MV-4-11 (cell line): ENCODE measurements at regions not wholly inside any gene's neighbourhood (a gene's known extent, or its start where the extent isn't known, plus 50 kb on each side); places are given as distances from the start of the nearest gene placed in this dataset.

ENCODE experiments used
- DNase-seq: peaks from one replicate; lab custom pipeline; 2025; lab: John Stamatoyannopoulos, UW

DNA sequence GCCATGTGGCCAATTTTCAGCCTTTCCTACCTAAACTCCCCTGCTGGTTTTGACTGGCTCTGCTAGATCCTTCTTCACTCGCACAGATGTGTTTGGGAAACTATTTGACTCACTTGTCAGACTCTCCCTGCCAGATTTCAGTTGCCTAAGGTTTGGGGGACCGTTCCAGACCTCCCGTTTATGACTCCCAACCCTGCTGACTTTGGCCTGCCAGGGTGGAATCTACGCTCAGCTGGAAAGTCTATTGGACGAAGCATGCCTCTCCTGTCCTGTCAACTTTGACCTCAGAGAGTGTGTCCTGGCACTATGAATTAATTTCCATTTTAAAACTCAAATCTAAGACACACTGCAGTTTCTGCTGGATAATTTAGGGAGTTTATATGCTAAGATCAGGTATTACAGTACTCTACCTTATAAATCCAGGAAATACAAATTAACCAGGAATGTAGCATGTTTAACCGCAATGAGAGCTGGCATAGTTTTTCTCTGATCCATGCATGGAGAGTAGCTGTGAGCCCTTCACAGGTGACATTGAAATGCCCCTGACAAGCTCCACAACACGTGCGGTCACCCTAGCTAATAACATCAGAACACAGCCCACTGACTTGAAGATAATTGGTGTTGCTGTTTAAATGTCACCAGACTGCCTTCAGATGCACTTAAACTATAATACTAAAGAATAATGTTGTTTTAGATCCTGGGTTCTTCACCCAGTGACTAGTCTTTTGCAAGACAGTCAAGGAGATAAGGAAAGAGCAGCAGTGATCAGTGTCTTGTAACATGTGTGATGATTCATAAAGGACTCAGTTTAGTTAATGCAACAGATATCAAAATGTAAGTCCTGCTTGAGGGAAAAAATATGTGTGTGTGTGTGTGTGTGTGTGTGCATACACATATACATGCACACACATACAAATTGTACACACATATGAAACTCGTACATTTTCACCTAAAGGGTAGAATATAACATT is 223.0 kb upstream of the MCTP2 start:
- DNase-seq, result no peak

DNA sequence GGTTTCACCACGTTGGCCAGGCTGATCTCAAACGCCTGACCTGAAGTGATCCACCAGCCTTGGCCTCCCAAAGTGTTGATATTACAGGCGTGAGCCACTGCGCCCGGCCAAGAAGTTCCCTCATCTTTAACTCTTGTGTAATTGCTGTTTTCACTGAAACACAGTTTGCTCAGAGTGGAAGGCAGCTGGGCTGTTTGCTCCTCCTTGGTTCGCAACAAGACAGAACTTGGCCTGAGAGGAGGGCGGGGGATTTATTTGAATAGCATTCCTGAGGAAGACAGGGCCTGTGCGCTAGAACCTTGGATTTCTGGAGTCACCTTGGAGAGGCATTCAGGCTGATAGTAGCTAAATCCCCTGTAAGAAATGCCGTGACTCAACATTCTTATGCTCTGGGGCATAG is 226.7 kb upstream of the MCTP2 start:
- DNase-seq, result peak; percentile 17

DNA sequence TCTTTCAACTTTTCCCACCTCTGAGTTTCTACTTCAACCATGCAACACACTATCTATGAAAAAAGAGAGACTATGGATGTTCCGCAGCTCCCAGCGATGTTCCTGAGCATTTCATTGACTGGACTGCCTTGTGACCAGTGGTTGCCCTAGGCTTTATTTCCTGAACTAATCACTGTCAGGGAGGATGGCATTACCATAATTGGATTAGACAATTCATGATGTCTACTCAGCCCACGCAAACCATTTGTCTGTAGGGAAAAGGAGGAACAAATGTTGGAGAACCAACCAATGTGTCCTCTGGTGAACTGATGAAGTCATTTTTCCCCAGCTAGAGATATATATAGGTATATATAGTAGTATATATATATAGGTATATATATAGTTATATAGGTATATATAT is 229.3 kb upstream of the MCTP2 start:
- DNase-seq, result no peak

DNA sequence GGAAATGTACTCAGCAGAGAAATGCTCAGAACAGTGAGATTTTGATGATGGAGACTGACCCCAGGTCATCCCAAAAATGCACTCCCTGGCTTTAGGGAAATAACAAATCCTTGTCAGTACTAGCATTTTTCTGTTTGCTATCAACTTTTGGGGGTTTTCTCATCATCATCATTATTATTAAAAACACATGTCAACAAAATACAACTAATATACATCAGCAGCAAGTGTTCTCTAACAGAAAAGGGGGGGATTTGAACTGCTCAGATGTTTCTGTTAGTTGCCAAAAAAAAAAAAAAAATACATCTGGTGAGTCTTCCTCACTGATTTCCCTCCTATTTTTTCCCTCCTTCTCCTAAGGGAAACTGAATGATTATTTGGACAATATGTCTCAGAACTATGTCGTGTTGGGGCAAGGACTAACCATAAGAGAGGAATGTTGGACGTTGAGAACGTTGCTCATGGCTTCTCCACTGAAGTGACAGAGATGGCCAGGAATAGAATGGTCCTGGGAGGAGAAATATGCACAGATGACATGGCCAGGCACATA is 230.0 kb upstream of the MCTP2 start:
- DNase-seq, result no peak

DNA sequence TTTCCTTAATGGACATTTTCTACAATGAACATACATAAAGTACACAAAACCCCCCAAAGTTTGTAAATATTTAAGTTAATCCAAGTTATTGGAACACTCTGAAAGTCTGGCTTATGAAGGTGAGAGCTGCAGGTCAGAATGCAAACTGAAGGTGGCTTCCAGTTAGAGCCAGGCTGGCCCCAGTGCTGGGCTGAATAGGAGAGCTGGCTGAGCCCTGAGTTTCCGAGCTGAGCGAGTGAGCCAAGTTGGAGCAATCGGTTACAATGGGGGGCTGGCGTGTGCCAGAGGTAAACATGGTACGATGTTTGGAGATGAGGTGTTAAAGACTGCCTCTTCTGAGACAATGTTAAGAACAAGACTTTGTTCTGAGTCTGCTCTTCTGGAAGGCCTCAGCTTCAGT is 230.8 kb upstream of the MCTP2 start:
- no peak for DNase-seq

DNA sequence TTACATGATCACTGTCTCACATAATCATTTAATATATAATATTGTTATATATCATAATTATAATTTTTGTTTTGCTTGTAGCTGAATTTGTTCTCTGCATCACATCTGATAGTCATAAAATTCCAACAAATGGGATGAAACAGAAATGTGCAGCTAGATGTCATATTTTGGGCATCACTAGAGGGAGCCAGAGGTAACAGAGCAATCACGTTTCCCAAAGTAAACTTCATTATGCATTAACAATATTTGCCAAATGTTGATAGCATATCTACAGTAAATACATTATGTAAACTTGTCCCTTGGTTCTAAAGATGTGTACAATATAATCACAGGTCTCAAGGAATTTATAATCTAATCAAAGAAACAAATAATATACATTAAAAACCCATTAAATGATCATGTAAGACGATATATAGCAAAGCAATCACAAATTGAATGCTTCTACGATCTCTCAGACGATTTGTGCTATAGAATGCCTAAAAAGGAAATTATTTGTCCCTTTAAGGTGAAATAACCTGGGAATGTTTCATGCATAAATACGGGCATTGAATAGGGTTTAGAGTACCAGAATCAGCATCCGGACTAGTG is 234.2 kb upstream of the MCTP2 start:
- DNase-seq, result no peak

DNA sequence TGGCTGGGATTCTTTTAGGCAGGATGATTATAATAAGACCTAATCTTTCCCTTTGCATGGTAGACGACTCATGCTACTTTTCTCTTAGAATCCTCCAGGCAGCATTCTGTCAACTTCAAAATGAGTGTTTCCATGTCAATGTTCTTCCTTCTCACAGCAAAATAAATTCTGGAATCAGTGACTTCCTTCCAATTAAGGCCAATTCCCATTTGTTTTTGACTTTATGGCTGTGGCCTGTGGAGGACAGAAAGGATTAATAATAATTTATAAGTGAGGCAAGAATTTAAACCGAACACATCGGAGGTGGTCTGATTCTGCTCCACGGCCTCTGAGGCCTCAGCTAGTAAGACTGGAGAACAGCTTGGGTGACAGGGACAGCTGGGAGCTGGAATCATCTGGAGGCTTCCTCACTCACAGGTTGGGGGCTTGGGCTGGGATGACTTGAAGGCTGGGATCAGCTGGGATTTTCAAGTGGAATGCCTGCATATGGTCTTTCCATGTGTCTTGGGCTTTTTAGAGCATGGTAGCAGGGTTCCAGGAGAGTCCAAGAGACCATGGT is 241.8 kb upstream of the MCTP2 start:
- no peak for DNase-seq

DNA sequence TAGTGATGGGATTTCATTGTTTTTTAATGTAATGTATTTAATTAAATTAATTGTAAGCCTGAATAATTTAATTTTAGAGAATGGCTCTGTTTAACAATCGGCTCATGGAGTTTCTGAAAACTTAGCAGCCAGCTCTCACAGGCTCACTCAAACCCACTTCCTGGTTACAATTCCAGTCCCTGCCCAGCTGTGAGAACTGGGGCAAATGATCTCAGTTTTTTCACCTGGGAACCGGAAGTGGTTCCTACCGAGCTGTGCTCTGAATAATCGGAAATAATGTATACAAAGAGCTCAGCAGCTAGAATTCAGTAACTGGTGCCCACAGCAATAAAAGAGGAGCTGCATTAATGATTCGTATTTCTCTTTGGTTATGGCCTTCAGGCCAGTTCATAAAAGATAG is 244.3 kb upstream of the MCTP2 start:
- DNase-seq, result no peak

DNA sequence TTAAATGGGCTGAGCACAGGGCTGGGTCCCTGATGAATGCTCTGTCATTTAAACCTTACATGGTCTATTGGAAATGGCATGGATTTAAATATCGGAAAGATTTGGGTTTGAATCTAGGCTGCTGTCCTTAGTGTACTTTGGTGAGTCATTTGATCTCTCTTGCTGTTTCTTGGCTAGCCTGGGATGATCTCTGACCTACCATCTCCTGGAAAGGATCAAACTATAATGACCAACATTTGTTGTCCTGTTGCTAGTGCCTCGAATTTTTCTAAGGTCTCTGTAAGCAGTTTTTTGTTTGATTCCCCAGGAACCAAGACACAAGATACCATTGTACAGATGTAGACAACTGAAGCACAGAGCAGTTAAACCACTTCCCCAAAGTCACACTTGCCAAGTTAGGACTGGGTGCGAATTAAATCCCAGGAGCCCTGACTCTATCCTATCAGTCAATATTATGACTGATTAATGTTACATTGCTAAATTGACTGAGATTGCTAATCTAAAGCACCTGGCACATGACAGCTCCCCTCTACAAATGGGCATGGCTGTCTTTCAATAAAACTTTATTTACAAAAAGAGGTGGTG is 244.9 kb upstream of the MCTP2 start:
- DNase-seq, result no peak

DNA sequence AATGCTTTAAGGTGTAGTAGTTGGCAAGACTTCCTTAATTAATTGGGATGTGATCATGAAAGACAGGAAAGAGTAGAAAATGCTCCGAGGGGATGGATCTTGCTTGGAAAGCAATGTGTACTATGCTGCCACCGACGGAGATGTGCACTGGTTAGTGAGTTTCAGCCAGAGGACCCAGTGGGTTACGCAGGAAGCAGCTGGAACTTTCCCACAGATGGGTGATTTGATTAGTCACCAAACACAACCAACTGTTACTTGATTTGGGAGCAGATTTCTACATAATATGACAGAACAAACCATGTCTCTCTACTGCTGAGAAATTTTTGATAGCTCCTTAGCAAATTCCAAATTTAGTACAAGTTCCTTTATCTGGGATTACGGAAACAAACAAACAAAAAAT is 245.4 kb upstream of the MCTP2 start:
- DNase-seq, result peak; percentile 59

DNA sequence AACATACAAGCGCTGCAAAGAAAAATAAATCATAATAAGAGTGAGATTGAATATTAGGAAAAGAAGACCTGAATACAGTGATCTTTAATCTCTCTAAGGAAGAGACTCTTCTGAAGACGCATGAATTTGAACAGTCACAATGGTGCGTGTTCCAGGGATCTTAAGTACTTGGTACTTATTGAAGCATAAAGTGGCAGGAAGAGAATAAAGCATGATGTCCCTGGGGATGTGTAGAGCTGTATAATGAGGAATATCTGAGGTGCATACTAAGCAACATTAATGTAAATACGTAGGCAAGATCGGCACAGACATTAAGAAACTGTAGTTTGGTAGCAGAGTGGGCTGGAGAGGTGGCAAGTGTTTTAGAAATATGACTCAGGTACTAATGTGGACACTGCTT is 246.2 kb upstream of the MCTP2 start:
- DNase-seq, result no peak

DNA sequence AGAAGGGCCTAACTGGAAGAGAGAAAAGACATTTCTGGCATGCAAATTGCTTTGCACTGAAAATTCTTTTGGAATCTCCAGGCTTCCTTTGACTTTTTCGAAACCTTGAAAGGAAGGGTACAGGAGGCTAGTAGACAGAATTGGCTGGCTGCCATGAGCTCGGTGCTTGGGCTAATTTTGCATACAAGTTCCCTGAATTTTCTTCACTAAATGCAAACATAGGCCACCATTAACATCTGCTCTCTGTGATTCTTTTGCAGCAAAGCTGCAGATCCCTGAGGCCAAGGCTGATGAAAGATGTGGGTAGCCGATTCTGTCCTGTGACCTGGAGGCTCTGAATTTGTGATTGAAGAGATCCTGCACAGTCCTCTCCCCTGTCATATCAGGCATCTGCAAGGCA is 247.8 kb upstream of the MCTP2 start:
- DNase-seq, result no peak

DNA sequence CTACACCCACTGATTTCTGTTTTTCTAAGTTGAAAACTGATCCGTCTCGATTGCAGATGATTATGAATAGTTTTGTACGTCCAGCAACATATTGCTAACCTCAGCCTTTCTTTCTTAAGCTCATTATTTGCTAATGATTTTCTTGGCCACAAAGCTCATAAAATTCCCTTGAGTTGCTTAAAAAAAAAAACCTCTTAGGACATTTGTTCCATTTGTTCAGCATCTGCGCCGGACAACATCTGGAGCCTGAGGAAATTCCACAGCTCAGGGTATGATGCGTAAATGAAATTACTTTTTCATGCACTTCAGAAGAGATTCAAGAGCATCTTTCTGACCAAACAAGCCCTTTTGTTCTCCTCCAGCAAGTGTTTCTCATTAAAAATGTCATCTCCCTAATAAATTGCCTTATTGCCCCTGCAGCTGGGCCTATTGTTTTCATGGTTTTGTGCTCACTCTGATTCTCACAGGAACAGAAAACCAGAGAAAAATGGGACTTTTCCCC is 249.1 kb upstream of the MCTP2 start:
- no peak for DNase-seq

DNA sequence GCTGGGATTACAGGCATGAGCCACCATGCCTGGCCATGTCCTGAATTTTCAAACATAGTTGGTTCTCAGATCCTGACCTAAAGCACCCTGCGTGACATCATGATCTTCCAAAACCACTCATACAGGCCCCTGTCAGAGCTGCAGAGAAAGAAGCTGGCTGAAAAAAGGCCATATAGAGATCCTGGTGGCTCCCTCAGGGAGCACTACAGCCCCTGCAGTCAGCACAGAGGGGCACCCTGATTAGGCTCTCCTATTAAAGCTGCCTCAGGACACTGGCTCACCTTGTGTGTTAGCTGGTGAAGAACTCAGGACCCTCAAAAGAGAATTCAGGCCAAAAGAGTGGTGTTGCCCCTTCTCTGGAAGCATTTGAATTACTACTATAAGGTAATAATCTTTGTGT is 249.7 kb upstream of the MCTP2 start:
- DNase-seq, result no peak

DNA sequence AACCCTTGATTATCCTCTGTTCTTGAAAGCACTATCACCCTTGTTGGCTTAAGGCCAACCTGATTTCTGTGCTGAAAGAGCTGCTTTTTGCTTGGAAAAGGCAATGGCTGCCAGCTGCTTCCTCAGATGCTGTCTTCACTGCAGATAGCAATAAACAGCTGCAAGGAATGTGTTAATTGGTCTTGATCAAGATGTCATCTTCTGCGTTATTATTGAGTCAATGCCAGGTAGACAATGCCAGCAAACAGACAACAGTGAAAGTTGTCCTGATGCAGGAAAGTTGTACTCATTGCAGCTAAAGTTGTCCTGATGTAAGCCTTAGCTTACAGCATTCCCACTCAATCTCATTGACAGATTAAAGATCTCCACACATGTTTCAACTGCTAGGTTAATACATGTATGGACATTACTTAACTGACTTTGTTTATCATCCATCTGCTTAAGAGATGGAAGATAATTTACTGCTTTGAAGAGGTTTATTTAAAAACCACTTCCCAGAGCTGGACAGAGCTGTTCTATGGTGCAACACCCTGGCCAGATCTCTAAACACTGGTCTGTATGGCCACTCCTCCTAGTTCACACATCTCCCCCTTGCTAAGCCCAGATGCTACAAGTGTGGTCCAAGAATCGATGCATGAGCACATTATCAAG is 251.0 kb upstream of the MCTP2 start:
- DNase-seq, result no peak

DNA sequence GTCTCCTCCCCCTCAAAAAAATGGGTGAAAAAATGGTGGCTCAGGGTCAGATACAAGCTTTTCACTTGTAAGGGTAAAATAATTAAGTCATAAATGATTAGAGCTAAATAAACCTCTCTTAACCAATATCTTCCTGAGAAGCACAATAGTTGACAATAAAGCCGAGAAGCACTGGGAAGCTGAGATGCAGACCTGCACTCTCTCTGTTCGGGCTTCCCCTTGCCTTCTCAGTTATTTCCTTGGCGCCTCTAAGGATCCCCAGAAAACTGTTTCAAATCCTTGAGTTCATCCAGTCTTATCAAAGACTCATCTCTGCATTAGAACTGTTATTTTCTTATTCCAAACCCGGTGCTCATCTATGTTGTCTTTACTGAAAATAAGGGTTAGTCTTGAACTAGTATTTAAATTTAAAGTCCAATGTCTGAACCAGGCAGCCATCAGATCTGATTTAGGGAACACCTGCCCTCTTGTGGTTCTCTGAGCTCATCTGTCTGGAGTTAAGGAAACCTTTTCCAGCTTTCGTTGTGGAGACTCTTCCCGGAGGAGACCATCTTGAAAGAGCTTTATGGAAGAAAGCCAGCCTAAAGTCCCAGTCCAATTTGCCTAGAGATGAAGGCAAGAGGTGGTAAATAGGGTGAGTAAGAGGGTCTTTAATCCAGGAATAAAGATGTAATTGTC is 256.4 kb upstream of the MCTP2 start:
- no peak for DNase-seq

DNA sequence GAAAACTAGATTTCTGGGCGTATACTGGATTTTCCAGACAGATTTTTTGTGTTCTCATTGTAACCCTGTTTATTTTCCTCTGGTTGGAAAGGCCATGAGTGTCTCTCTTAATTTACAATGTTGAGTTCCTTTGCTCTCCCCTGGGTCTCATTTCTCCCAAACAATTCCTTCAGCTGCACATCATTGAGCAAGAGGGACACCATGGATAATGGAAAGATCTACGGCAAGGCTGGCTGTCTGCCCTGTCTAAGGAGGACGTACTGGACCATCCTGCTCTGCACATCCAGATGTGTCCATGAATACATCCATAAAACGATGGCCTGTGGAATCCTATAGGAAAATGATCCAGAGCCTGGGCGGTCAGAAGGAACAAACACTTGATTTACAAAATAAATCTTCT is 258.1 kb upstream of the MCTP2 start:
- no peak for DNase-seq

DNA sequence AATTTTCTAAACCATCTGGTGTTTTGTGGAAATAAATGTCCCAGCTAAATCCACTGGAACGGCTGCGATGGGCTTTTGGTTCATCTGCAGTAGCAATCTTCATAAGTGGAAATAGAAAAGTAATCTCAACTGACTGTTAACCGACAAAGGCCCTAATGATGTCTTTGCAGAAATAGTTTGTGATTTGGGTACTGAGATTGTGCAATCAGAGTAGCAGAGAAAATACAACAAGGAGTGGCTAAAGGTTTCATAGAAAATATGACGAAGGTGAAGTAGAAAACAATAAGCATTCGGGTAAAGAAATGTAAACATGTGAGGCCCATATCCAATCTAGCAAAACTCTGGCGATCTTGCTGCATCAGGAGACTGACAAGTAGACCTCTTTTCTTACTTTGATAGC is 262.6 kb upstream of the MCTP2 start:
- no peak for DNase-seq

DNA sequence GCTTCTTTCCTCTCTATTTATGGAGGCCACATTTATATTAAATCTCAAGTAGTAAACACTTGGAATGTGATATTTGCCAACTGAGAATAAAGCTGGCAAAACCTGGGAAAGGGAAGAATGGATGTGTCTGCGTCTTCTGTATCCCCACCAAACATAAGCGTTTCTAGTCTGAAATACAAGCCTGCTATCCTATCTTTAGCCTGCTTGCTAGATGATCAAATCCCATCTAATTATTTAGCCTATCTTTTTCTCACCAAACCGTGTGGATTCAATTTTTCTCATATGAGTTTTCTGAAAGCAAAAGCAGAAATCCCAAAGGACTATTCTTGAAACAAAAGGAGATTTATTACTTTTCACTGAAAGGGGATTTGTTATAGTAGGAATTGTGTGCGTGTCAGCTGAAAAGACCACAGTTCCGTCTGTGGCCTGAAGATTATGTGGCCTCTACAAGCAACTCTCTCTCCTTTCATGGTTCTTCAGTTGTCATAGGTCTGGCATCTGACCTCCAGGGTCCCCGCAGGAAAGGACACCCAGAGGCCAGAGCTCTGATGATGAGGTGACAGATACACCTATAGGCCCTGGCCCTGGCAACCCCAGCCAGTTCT is 266.0 kb upstream of the MCTP2 start:
- no peak for DNase-seq

DNA sequence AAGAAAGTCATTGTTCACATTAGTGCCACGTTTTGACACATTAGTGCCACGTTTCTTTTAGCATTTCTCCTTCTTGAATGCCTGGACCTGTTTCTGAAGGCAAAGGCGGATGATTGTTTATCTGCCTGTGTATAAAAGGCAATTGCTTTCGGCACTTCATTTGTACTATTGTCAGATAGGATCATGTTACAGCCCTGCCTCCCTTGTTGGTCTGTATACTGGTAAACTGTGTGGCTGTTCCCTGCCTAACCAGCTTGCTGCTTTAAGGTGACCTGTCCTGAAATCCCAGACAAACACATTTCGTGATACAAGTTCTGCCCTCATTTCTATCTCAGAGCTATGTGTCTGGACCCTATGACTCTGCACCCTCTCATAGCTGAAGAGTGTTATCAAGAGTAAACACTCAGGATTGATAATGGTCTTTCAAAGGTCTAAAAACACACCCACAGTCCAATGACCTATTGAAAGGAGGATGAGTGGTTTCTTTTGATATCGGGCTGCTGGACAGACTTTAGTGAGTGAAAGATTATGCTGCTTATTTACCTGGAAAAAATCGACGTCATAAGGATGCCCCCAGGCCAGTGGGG is 276.3 kb upstream of the MCTP2 start:
- DNase-seq, result no peak

DNA sequence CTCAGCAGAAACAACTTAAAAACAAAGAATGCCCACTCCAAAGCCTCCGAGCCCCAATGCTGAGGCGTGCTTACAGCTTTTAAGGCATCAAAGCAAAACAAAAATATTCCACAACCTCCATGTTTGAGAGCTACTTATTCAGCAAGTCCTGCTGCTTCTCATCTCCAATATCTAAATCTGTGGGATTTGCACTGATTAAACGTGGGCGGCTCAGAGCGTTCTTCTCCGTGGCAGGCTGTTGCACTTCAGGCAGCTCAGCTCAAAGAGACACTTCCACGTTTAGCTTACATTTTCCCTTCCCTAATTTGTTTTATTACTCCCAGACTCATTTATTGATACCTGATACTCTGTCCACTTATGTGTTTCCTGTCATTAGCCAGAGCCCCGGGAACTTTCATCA is 282.6 kb upstream of the MCTP2 start:
- no peak for DNase-seq
